ENCODE measurements at regions not wholly inside any gene's neighbourhood (a gene's known extent, or its start where the extent isn't known, plus 50 kb on each side); places are given as distances from the start of the nearest gene placed in this dataset.
A peak's percentile ranks its signal among the peaks of the same experiment; 100 is the strongest.

DNA sequence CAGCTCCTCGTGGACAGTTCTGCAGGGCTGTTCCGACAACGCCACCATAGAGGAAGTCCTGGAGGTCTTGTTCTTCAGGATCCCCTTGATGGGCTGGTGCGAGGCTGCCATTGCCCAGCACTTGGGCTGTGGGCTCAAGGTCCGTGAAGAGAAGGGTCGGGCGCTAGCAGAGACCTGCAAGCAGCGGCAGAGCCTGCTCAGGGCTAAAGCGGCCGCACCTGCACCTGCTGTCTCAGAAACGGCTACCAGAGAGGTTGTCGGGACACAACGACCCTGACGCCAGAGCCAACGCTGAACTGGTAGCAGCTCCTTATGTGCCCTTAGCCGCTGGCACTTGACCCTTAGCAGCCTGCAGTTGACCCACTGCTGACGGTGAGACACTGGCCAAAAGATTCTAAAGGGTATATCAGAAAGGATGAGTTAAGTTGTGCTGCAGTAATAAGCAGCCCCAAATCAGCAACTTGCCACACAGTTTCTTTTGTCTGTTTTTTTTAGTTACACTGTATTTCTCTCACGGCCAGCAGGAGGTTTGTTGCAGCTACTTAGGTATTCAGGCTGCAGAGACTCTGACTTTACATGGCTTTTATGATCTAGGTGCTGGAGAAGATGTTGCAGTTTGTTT, 55.5 kb upstream of the ST6GAL2 start:
- DNase-seq = no peak

DNA sequence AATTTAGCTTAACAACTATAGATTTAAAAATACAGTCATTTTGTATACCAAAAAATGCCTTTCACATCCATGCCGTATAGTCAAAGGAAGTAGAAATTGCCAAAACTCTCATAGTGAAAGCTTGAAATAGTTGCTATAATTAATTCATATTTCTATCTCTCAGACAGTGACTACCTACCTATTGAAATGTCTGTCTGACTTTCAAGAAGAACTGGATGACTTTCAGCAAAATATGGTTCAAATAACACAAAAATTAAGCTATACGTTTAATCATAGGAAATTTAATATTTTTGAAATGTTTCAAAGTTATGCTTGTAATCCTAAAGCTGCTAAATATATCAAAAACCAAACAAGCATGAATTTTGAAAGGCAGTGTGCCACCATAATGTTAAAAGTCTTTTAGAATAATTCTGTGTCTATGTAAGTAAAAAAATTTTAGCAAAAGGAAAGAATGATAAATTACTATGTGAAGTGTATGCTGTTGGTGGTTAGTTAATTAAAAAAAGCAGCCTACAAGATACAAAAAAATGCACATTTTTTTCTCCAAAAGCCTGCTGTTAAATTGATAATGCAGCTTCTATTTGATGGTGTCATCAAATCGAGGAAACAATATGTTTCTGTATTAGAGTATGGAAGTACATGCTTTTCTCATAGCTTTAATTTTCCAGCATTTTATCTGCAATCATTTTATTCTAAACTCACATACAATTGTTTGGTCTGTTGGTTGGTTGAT, 57.7 kb upstream of the ST6GAL2 start:
- DNase-seq = no peak

DNA sequence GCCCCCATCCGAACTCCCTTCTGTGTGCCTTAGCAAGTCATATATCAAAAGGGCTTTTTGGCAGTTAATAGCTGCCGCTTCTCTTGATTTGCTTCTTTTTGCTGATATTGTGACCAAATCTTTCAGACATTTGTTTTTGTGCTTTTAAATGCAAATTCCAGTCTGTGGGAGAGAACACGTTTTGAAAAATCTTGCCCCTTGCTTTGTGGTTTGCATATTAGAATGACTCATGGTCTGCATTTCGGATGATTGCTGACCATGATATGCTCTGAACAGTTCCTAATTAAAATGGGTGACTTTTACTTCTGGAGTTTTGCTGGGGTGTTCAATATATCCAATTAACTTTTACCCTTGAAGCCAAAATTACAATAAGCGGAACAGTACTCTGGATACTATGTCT, 58.2 kb upstream of the ST6GAL2 start:
- no peak for DNase-seq

DNA sequence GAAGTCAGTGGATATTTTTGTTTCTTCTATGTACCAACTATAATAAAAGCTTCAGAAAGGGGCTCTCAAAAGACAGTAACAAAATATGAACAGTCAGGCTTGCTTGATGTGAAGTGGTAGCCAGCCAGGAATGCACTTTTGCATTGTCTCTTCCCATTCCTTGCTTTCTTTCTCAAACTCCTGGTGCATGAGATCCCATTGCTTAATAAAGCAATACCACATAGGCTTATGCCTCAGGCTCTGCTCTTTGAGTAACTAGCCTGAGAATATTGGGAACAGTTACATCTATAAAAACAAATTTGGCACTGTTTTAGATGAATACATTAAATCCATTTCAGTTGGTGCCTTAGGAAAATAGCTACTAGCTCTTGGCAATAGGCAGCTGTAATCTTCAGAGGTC, 62.6 kb upstream of the ST6GAL2 start:
- no peak for DNase-seq

DNA sequence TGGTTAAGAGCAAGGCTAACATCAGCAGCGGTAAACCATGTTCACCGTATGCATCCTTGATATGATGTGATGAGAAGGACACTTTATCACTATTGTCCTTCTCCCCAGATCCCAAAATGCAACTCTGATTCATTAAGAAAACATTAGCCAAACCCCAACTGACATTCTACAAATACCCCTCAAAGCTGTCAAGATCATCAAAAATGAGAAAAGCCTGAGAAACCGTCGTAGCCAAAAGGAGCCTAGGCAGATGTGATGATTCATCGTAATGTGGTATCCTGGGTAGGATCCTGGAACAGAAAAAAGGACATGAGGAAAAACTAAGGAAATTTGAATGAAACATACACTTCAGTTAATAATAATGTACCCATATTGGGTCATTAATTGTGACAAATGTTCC, 67.3 kb upstream of the ST6GAL2 start:
- DNase-seq = no peak

DNA sequence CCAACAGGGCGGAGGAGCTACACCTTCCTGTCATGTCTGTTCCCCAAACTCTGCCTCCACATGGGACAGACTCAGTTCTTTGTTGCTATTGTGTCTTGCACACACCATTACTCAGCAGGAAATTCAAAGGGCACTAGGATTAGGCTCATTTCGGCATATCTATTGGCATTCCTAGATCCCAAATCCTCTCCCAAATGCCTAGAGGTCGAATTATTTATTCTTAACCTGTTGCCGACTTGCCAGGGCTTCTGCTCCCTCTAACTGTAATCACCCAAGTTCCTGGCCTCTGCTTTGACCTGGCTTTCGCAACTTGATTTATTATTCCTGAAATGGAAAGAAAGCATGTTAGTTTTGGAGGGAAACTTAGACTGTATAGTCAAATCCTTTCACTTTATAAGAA, 67.8 kb upstream of the ST6GAL2 start:
- no peak for DNase-seq

DNA sequence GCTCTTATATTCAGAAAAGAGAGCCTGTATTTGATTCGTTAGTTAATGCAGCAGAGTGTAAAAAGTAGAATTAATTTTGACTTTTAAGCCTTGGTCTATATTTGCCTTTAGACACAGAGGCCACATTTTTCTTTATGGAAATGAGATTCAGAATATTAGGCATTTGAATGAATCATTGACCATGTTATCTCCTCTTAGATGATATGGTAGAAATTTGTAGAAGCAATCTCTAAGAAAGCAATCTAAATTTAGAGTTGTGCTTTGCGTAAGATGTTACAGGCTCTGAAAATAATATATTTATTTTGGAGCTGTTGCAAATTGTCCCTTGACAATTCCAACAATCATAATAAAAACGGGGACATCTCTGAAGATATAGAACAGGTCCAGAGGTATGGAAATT, 68.3 kb upstream of the ST6GAL2 start:
- DNase-seq = no peak

DNA sequence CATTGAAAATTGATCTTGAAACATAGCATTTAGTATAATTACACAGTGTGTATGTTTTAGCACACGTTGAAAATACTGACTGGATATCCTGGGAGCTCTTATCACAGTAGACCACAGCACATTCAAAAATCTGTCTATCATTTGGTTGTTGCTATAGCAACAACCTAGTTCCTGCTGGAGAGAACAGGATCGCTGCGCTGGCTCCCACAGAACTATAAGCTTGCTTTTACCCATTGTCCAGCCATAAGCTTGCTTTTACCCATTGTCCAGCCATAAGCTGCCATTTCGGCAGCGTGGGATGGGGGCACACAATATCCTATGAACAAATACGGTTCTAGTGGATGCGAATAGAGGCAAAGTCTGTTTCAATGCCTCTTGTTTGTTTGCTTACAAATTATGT, 70.4 kb upstream of the ST6GAL2 start:
- DNase-seq = no peak

DNA sequence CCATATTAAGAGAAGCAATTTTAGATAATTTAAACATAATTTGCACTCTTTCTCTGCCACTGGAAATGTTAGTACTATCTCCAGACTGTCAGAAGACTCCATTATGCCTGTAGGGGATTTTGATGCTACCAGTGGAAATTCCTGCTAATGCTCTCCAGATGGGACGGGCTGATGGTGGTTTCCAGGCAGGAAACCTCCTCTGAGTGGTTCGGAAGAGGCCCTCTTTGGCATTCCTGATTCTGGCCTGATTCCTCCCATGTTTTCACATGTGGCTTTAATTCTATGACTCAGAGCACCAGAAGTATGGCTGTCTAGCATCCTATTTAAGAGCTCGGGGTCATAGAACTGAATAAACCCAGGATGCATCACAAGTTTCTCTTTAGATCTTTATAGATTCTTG, 70.9 kb upstream of the ST6GAL2 start:
- DNase-seq = peak; percentile 82

DNA sequence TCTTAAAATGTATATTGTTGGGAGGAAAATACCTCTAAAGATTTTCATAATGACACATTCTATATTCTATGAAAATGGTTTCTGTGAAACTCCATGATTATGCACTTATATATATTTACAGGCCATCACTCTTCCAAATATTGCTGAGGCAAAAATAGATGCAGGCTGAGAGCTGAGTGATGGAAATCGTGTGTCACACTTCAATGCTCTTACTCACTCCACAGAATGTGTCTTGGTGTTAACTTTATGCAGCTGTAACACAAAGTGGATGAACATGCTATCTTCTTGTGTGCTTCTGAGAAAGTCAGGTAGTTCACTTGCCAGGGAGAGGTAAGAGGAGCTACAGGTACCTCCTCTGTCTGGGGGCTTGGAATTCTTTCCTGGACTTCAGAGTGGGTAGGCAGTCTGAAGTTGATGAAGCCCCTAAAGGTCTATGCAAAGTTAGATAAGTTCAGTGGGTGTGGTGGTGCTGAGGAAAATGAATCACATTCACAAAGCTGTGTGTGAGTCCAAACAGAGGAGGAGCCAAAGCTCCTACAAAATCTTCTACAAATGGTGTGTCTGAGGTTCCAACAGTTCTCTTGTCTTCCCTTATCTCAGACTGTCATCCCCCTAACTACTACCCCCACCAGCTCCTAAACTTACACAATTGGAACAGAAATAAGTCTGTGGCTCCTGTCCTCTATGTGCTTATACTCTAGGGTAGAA, 74.2 kb upstream of the ST6GAL2 start:
- DNase-seq = no peak

DNA sequence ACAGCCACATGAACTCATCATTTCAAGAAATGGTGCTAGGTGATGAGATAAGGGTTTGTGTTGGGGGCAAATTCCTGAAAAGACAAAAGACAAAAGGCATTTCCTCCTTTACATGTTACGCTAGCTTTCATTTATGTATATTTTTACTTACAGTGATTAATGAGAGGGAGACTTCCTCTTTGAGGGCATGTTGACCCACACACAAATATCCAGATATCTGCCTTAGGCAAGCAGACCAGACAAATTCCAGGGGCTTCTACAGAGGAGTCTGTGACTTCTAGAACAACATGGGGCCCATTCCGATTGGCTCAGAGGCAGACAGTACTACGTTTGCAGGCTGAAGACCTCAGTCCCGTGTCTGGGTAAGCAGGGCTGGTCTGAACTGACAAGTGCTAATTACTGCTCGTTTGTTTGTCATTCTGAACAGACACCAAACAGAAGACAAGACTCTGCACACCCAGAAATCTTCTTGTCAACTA, 74.8 kb upstream of the ST6GAL2 start:
- no peak for DNase-seq

DNA sequence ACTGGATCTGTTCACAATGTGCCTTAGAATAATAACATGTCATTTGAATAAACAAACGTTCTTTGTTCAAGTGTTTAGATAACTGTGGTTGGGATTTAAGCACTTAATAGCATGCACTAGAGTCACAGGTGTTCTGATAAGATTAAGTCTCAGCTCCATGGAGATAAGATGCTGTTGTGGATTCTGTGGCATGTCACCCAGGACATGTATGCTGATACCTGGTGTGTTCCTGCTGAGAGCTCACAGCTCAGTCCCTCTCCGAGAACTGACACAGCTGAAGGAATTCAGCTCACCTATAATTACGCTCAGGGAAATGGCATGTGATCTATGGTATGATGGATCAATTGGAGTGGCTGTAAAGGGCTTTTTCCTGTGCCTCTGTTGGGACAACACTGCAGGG, 75.4 kb upstream of the ST6GAL2 start:
- DNase-seq = no peak

DNA sequence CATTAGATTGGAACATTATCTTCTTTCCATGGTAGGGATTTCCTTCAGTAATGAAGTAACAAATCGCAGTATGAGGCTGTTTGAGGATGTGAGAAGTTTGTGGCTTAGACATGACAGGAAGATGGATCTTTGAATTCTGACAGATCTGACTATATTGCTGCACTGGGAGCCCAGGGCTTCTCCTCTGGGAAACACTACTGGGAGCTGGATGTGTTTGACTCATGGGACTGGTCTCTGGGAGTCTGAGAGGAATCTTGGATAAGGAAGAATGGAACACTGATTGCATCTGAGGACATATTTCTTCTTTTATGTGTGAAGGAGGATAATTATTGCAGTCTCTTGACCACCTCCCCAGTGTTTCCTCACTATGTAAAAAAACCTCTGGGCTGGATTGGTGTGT, 77.2 kb upstream of the ST6GAL2 start:
- no peak for DNase-seq

DNA sequence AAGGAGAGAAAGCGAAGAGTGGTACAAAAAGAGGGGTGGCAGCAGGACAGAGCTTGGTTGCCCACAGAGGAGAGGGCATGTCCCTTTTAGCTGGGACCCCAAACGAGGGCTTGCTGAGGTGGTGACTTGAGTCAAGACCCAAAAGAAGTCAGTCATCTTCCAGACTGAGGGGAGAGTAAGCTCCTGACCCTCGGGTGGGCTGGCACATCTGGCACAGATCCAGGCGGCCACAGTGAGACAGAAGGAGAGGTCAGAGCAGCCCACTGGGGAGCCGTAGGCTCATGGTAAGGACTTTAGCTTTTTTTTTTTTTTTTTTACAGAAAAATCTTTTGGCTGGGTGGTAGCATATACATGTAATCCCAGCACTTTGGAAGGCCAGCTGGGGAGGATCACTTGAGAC, 77.9 kb upstream of the ST6GAL2 start:
- no peak for DNase-seq

DNA sequence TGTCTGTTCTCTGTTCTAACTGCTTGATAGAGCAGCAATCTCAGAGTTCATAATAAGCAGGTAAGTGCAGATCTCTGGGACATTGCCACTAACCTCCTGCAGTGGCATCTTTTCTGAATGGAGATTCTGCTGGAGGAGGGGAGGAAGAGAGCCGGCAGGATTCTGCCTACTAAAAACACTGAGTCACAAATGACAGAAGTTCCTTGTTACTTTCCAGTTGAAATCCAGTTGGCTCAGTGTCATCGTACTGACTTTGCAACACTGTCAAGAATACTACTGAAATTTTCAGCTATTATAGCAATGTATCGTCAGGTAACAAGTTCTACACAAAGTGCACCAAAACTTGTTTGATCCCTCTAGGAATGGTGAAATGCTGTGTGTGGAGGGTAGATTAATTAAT, 79.6 kb upstream of the ST6GAL2 start:
- DNase-seq = no peak

DNA sequence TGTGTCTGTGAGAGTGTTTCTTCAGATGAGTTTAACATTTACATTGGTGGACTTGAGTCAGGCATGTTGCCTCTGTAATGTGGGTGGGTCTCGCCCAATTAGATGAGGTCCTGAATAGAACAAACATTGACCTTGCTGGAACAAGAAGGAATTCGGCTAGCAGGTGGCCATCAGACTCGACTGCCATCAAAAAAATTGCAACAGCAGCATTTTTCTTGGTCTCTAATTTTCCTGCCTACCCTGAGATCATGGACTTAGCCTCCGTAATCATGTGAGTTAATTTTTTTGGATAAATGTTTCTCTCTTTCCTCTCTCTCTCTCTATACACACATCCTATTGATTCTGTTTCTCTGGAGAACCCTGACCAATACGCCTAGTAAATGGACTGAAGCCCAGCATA, 83.8 kb upstream of the ST6GAL2 start:
- DNase-seq = no peak

DNA sequence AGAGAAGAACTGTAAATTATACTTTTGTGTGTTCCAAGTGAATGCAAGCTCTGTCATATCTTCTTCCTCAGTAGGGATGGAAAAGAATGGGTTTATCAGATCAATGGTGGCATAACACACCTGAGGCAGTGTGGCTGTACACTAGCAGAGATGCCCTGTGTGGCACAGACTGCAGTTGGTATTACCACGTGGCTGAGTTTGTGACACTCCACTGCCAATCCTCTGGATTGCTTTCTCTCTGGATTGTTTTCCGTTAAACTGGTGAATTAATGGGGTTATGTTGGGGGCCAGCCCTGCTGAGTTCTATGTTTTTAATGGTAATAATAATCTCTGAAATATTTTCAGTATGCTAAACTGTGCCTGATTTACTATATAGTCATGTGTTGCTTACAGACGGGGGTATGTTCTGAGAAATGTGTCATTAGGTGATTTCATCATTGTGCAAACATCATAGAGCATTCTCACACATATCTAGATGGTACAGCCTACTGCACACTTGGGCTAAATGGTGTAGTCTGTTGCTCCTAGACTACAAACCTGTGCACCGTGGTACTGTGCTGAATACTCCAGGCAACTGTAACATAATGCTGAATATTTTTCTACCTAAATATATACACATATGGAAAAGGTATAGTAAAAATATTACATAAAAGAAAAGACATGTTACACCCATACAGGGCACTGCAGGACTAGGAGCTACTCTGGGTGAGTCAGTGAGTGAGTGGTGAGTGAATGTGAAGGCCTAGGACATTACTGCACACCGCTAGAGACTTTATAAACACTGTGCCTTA, 84.7 kb upstream of the ST6GAL2 start:
- no peak for DNase-seq

DNA sequence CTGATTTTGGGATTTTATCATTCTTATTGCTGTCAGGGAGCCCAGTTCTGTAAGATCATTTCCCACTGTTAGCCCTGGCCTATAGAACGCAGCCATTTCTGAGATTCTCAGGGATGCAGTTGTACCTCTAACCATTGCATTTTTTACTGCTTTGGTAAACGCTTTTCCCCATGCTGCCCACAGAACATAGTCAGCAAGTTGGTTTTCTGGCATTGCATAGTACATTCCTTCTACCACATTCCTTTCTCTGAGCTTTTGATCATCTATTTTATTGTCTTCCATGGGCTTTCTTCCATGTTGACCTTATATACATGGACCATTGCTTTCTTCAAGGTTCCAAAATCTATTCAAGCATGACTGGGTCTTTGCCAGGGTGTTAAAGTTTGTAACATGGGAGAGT, 86.8 kb upstream of the ST6GAL2 start:
- DNase-seq = no peak

DNA sequence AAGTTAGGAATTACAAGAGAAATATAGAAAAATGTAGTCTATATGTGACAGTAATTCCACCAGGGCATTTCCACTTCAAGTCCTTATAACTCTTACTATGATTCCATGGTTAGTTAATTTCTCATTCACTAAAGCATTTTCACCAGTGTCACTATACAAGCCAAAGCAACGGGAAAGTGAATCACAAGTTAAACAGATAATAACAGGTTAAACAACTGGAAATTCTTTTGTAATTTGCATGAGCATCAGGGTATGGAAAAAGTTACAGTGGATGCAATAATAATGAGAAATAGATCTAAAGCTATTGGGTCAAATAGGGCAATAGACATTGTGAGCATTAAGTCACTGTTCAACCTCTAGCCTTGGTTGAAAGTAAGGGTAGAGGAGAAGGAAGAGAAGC, 88.9 kb upstream of the ST6GAL2 start:
- no peak for DNase-seq

DNA sequence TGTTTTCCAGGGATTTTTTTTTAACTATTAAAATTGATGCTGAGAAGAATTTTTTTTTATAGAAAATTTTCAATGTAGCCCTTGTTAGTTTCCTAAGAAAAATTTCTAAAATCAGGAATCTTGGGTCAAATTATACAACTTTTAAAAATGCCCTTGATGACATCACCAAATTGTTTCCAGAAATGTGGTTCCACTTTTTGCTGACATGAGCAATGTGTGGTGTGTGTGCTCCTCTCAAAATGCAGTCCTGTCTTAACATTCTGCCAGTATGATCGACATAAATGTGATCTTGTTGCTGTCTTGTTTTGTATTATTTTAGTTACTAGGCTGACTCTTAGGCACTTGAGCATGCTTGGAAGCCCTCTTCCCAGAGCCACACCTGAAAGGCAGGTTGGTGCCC, 89.7 kb upstream of the ST6GAL2 start:
- DNase-seq = no peak

DNA sequence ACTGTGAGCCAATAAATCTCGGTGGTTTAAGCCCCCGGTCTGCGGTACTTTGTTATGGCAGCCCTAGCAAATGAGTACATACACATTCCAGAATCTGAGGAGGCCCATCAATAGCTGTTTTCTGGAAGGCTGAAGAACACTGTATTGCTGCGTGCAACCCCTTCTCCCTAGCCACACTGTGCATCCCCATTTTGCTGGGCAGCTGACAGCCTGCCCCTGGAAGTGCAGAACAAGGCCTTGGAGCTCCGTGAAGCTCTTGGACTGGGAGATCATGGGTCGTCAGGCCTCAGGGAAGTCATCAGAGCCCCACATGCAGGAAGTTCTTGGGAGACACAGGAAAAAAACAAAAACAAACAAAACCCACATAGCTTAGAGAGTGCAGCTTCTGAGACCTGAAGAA, 90.6 kb upstream of the ST6GAL2 start:
- DNase-seq = no peak

DNA sequence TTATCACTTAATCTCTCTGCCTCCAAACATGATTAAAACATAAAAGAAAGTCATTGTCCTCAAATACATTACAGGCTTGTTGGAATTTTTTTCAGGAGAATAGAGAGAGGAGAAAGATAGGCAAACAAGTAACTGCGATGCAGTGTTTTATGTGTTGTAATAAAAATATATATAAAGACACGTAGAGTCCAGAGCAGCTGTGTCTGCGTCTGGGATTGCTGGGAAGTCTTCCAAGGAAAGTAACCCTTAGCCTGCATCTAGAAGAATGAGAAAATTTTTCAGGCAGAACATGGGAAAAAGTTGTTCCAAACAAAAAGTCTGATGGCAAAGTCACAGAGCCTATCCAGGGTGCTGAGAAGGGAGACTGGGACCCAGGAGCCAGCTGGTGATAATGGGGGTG, 91.8 kb upstream of the ST6GAL2 start:
- peak; percentile 75 for DNase-seq

DNA sequence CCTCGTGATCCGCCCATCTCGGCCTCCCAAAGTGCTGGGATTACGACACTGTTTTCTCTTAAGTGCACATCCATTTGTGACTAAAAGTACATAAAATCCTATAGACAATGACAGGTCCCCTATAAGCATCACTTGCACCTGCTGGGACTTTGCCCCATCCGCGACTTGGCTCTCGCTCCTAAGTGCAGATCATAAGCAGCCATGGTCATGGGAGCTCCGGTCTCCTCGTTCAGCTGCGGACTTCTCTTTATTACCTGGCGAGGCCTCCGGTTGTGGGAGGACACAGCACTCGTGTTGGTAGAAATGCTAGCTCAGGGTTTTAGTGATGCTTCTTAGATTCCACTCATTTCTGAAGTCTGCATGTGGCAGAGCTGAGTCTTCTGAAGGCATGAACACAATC, 92.7 kb upstream of the ST6GAL2 start:
- no peak for DNase-seq

DNA sequence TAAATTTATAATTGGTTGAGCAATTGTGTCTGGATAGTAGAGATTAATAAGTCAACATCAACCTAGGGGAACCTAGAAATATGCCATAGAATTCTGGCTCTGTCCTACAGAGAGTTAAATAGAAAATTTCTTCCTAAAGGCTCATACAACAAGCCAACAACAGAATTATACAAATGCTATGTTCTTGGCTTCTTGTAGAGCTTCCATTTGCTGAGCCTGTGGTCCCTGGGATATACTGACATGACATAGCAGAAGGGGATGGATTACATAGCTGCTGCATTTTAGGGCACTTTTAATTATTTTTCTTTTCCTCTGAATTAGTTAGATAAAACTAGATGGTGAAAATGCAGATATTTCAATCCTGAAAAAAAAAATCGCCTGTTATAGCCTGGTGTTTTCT, 95.5 kb upstream of the ST6GAL2 start:
- no peak for DNase-seq
